WERI-Rb-1 (cell line): ENCODE measurements at regions not wholly inside any gene's neighbourhood (a gene's known extent, or its start where the extent isn't known, plus 50 kb on each side); places are given as distances from the start of the nearest gene placed in this dataset.

Source experiments
- DNase-seq: peaks from one replicate; pipeline ENCODE4 v3.0.0-alpha.2; 2020
- H3K27ac ChIP-seq: fragments of 250-450 bp; sonication (Bioruptor Pico); 2 replicates; pipeline ENCODE4 v1.5.1; 2020; ENCODE audit warnings: mild to moderate bottlenecking, moderate library complexity
- H3K27me3 ChIP-seq: fragments of 250-450 bp; sonication (Bioruptor Pico); 2 replicates; pipeline ENCODE4 v1.5.1; 2021; ENCODE audit warnings: mild to moderate bottlenecking, low read depth, moderate library complexity; ENCODE audit not compliant: insufficient read depth, severe bottlenecking
- H3K36me3 ChIP-seq: fragments of 250-450 bp; sonication (Bioruptor Pico); 2 replicates; pipeline ENCODE4 v1.5.1; 2020; ENCODE audit warnings: mild to moderate bottlenecking, moderate library complexity
- H3K4me3 ChIP-seq: 2 replicates; pipeline ENCODE4 v1.5.1; 2011; ENCODE audit warnings: low read depth, mild to moderate bottlenecking, control low read depth, low read length
- H3K9me3 ChIP-seq: fragments of 250-450 bp; sonication (Bioruptor Pico); 2 replicates; pipeline ENCODE4 v1.5.1; 2021; ENCODE audit warnings: mild to moderate bottlenecking, moderate library complexity; ENCODE audit not compliant: severe bottlenecking
- TF ChIP-seq, protein P1 (sequence below): IDR thresholded peaks from 2 replicates; pipeline ENCODE4 v1.5.1; 2011; ENCODE audit warnings: low read depth, mild to moderate bottlenecking, control low read depth, inconsistent platforms, low read length

DNA sequence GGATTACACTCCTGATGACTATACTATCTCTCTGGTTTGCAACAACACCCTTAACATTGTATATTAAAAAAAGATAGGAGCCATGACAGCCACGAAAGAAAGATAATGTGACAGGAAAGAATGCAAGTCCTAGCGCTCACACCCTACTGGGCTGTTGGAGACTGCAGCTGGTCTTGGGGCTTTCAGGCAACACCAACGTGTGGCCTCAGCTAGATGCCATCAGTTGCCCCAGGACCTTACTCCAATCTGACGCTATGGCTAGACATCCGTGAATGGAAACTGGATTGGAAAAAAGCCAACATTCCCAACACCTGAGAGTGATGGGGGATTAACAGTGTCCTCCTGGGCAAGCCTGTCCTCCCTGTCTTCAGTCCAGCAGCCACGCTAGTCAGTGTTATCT, 357.4 kb upstream of the GULP1 start:
- no peaks in the 10 kb centered on the region for H3K9me3 ChIP-seq
- no peak overlapping the region for H3K27ac ChIP-seq
- H3K36me3 ChIP-seq = no peaks in the 10 kb centered on the region
- no peak overlapping the region for H3K4me3 ChIP-seq
- DNase-seq = no peak
- TF ChIP-seq, protein P1, sequence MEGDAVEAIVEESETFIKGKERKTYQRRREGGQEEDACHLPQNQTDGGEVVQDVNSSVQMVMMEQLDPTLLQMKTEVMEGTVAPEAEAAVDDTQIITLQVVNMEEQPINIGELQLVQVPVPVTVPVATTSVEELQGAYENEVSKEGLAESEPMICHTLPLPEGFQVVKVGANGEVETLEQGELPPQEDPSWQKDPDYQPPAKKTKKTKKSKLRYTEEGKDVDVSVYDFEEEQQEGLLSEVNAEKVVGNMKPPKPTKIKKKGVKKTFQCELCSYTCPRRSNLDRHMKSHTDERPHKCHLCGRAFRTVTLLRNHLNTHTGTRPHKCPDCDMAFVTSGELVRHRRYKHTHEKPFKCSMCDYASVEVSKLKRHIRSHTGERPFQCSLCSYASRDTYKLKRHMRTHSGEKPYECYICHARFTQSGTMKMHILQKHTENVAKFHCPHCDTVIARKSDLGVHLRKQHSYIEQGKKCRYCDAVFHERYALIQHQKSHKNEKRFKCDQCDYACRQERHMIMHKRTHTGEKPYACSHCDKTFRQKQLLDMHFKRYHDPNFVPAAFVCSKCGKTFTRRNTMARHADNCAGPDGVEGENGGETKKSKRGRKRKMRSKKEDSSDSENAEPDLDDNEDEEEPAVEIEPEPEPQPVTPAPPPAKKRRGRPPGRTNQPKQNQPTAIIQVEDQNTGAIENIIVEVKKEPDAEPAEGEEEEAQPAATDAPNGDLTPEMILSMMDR = no peak
- no peaks in the 10 kb centered on the region for H3K27me3 ChIP-seq

DNA sequence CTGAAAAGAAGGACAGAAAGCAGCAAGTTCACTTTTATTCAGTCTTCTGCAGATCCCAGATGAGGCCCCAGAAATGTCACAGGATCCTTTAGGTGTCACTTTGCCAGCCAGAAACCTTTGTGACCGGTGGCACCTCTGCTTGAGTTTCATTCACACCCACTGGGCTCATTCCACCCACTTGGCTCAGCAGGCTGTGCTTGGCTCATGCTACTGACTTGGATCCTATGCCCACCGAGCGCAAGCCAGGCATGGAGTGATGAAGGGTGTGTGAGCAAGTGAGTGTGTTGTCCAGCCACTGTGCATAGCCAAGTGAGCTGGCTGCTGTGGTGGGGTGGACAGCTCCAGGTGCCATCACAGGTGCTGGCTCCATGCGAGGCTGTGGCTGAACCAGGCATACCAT, 357.0 kb upstream of the GULP1 start:
- Histone ChIP-seq H3K27me3 (no peaks in the 10 kb centered on the region), H3K36me3 (no peaks in the 10 kb centered on the region), H3K9me3 (no peaks in the 10 kb centered on the region), H3K4me3 (no peak overlapping the region), H3K27ac (no peak overlapping the region)
- no peak for DNase-seq
- TF ChIP-seq, protein P1 = no peak

DNA sequence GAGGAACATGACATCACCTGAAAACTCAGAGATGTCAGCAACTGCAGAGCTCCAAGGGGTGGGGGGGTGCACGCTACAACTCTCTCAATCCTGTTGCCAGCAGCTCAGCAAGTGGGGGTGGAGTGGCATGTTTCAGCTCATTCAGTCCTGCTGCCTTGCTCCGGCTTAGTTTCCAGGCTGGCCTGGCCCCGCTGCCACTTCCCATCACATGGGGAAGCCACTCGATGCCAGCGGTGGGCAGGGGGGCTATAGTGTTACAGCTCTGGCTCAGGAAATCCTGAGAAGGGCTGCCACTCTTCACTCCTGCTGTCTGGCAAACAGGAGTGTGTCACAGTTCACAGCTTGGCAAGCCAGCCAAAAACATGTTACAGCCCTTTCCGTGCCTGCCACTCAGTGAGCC, 356.5 kb upstream of the GULP1 start:
- H3K27ac ChIP-seq = no peak overlapping the region
- no peaks in the 10 kb centered on the region for H3K9me3 ChIP-seq
- no peaks in the 10 kb centered on the region for H3K36me3 ChIP-seq
- H3K27me3 ChIP-seq = no peaks in the 10 kb centered on the region
- DNase-seq = no peak
- no peak overlapping the region for H3K4me3 ChIP-seq
- TF ChIP-seq, protein P1 = no peak

DNA sequence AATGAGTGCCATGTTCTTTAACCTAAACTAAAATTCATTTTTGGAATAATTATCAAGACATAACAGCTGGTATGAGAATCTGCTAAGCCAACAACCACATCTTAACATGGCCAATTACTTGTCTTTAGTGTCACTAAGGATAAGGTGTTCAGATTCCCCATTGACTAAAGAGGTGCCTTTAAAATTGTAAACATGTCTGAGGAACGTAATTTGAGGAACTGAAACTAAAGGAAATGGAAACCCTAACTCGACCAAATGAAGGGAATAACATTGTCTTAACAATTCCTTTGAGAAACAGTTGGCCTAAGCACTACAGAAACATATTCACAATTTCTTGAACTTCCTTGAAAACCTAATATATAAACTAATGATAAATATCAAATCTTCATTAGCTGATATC, 355.4 kb upstream of the GULP1 start:
- Histone ChIP-seq H3K9me3 (no peaks in the 10 kb centered on the region), H3K27ac (no peak overlapping the region), H3K36me3 (no peaks in the 10 kb centered on the region), H3K27me3 (no peaks in the 10 kb centered on the region), H3K4me3 (no peak overlapping the region)
- no peak for DNase-seq
- TF ChIP-seq, protein P1 = no peak

DNA sequence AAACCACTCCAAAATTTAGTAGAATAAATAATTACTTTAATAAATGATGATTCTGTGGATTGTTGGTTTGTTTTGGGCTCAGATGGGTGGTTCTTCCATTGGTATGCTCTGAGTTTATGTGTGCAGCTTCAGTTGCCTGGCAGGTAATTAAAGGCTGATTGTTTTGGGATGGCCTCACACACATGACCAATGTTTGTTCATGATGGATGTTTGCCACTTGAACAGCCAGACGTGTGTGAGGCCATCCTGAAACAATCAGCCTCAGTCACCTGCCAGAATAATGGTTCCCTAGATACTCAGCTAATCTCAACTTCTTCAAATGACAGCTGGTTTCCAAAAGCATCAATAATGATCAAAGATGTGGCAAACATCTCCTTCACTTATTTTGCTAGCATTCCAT, 352.5 kb upstream of the GULP1 start:
- Histone ChIP-seq H3K4me3 (no peak overlapping the region), H3K9me3 (no peaks in the 10 kb centered on the region), H3K36me3 (no peaks in the 10 kb centered on the region), H3K27ac (no peak overlapping the region), H3K27me3 (no peaks in the 10 kb centered on the region)
- no peak for DNase-seq
- TF ChIP-seq, protein P1 = no peak

DNA sequence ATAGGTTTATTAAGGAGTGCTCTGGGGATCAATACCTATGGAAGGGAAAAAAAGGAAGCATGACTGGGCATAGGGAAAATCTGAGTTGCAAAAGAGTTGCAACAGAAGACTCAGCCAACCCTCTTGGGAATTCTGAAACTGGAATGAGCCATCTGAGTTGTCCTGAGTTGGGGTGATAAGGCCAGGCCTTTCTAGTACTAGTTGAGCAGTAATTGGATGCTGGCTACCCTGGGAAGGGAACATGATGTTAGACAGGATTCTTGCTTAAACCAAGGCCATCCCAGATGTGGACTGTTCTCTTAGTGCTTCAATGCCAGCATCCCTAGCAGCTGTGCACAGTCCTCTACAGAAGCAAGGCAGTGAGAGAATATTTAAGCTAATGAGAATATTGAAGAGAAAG, 348.8 kb upstream of the GULP1 start:
- Histone ChIP-seq H3K36me3 (no peaks in the 10 kb centered on the region), H3K9me3 (no peaks in the 10 kb centered on the region), H3K27me3 (no peaks in the 10 kb centered on the region), H3K27ac (no peak overlapping the region), H3K4me3 (no peak overlapping the region)
- DNase-seq = no peak
- TF ChIP-seq, protein P1 = no peak
